OCI-LY1 (cell line): ENCODE measurements at regions not wholly inside any gene's neighbourhood (a gene's known extent, or its start where the extent isn't known, plus 50 kb on each side); places are given as distances from the start of the nearest gene placed in this dataset.

Experiments
- EZH2 ChIP-seq: fragments of 200-600 bp; sonication (generic), shearing (Covaris generic); IDR thresholded peaks from 2 replicates; pipeline ENCODE4 v1.8.0; 2017; ENCODE audit warnings: borderline replicate concordance, mixed run types, mild to moderate bottlenecking, antibody characterized with exemption, low read length, moderate library complexity, mixed read lengths
- TF ChIP-seq, protein P1 (sequence below): fragments of 200-600 bp; sonication (generic), shearing (Covaris generic); IDR thresholded peaks from 2 replicates; pipeline ENCODE4 v1.5.1; 2017; ENCODE audit warnings: mild to moderate bottlenecking, antibody characterized with exemption, low read length, moderate library complexity, mixed read lengths

- TF ChIP-seq, protein P1, sequence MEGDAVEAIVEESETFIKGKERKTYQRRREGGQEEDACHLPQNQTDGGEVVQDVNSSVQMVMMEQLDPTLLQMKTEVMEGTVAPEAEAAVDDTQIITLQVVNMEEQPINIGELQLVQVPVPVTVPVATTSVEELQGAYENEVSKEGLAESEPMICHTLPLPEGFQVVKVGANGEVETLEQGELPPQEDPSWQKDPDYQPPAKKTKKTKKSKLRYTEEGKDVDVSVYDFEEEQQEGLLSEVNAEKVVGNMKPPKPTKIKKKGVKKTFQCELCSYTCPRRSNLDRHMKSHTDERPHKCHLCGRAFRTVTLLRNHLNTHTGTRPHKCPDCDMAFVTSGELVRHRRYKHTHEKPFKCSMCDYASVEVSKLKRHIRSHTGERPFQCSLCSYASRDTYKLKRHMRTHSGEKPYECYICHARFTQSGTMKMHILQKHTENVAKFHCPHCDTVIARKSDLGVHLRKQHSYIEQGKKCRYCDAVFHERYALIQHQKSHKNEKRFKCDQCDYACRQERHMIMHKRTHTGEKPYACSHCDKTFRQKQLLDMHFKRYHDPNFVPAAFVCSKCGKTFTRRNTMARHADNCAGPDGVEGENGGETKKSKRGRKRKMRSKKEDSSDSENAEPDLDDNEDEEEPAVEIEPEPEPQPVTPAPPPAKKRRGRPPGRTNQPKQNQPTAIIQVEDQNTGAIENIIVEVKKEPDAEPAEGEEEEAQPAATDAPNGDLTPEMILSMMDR = no peak
- no peak for TF ChIP-seq EZH2
These were observed 141.6 kb upstream of the FOXB1 start for GRCh38 chr15:59862191-59863155.
